Neural progenitor cell (in vitro differentiated cells): ENCODE measurements at regions not wholly inside any gene's neighbourhood (a gene's known extent, or its start where the extent isn't known, plus 50 kb on each side); places are given as distances from the start of the nearest gene placed in this dataset.

Experiments
- DNase-seq: peaks from one replicate; pipeline ENCODE4 v3.0.0-alpha.2; 2016; ENCODE audit warnings: low spot score
- H2AFZ ChIP-seq: fragments of 200-600 bp; sonication (generic); replicated peaks from 2 replicates; pipeline ENCODE4 v1.6.1; 2016; ENCODE audit warnings: antibody characterized with exemption
- H3F3A ChIP-seq: fragments of 200-600 bp; sonication (generic); 2 replicates; pipeline ENCODE4 v1.6.1; 2016; ENCODE audit warnings: antibody characterized with exemption, low read depth
- H3K27ac ChIP-seq: fragments of 200-600 bp; sonication (generic); 2 replicates; pipeline ENCODE4 v1.5.1; 2016; ENCODE audit warnings: mild to moderate bottlenecking
- H3K27me3 ChIP-seq: fragments of 200-600 bp; sonication (generic); 2 replicates; pipeline ENCODE4 v1.6.1; 2016; ENCODE audit warnings: mild to moderate bottlenecking, moderate library complexity
- H3K36me3 ChIP-seq: fragments of 200-600 bp; sonication (generic); 2 replicates; pipeline ENCODE4 v1.5.1; 2016
- H3K4me1 ChIP-seq: fragments of 200-600 bp; sonication (generic); 2 replicates; pipeline ENCODE4 v1.6.1; 2016; ENCODE audit warnings: mixed run types
- H3K4me2 ChIP-seq: fragments of 200-600 bp; sonication (generic); 2 replicates; pipeline ENCODE4 v1.6.1; 2016
- H3K4me3 ChIP-seq: fragments of 200-600 bp; sonication (generic); 2 replicates; pipeline ENCODE4 v1.5.1; 2016
- H3K79me2 ChIP-seq: fragments of 200-600 bp; sonication (generic); 2 replicates; pipeline ENCODE4 v1.6.1; 2016; ENCODE audit warnings: low read depth
- H3K9ac ChIP-seq: fragments of 200-600 bp; sonication (generic); 2 replicates; pipeline ENCODE4 v1.6.1; 2016
- H3K9me3 ChIP-seq: fragments of 200-600 bp; sonication (generic); 2 replicates; pipeline ENCODE4 v1.5.1; 2016; ENCODE audit warnings: low read depth
- H4K20me1 ChIP-seq: fragments of 200-600 bp; sonication (generic); 2 replicates; pipeline ENCODE4 v1.6.1; 2016; ENCODE audit warnings: low read depth
- H3K27ac Mint-ChIP-seq: 3 replicates; pipeline ENCODE4 v1.8.0; 2021; ENCODE audit warnings: mixed read lengths
- H3K27me3 Mint-ChIP-seq: 2 replicates; pipeline ENCODE4 v1.8.0; 2022; ENCODE audit warnings: low read depth, mild to moderate bottlenecking, inconsistent platforms, moderate library complexity, mixed read lengths; ENCODE audit not compliant: insufficient read depth
- H3K36me3 Mint-ChIP-seq: 3 replicates; pipeline ENCODE4 v1.8.0; 2021; ENCODE audit warnings: mixed read lengths
- H3K4me1 Mint-ChIP-seq: 3 replicates; pipeline ENCODE4 v1.8.0; 2021; ENCODE audit warnings: mixed read lengths
- H3K4me3 Mint-ChIP-seq: 3 replicates; pipeline ENCODE4 v1.8.0; 2021; ENCODE audit warnings: mild to moderate bottlenecking, moderate library complexity, mixed read lengths
- H3K9me3 Mint-ChIP-seq: 3 replicates; pipeline ENCODE4 v1.8.0; 2020; ENCODE audit warnings: mixed read lengths
- EZH2 ChIP-seq: fragments of 200-600 bp; sonication (generic); IDR thresholded peaks from 2 replicates; pipeline ENCODE4 v1.6.1; 2017; ENCODE audit warnings: antibody characterized with exemption, mild to moderate bottlenecking, moderate library complexity
- EZH2phosphoT487 ChIP-seq: fragments of 200-600 bp; sonication (generic); IDR thresholded peaks from 2 replicates; pipeline ENCODE4 v1.6.1; 2017; ENCODE audit warnings: antibody characterized with exemption
- TF ChIP-seq, protein P1 (sequence below): fragments of 200-600 bp; sonication (generic); IDR thresholded peaks from 2 replicates; pipeline ENCODE4 v1.5.1; 2017; ENCODE audit warnings: antibody characterized with exemption, mild to moderate bottlenecking

DNA sequence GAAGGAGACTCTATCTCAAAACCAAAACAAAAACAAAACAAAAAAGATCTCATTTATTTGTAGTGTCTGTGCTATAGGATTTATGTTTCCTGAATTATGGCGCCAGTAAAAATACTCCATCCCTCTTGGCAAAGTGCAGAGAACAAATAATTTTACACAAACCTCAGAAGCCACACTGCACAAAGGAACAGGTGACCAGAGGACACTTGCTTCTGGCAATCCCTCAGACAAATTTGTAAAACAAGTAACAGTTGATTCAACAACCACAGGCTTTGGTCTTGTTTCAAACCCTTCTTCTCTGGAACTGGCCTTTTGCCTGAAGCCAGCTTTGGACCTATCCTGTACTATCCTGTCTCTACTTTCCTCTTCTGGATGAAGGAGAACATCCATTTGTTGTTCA lies 502.1 kb downstream of the DMAC1 start:
- Mint-ChIP-seq H3K4me1 (no peaks in the 10 kb centered on the region), H3K9me3 (peaks cover 2% of the 10 kb centered on the region), H3K27ac (no peak overlapping the region), H3K36me3 (no peaks in the 10 kb centered on the region), H3K4me3 (no peak overlapping the region), H3K27me3 (no peaks in the 10 kb centered on the region)
- Histone ChIP-seq H3K4me1 (no peaks in the 10 kb centered on the region), H3F3A (no peaks in the 10 kb centered on the region), H3K36me3 (no peaks in the 10 kb centered on the region), H4K20me1 (no peaks in the 10 kb centered on the region), H3K4me2 (no peak overlapping the region), H3K9me3 (no peaks in the 10 kb centered on the region), H2AFZ (peak overlapping the region; percentile 29), H3K79me2 (no peaks in the 10 kb centered on the region), H3K27me3 (no peaks in the 10 kb centered on the region), H3K9ac (no peak overlapping the region), H3K4me3 (no peak overlapping the region), H3K27ac (no peak overlapping the region)
- no peak for TF ChIP-seq EZH2phosphoT487
- no peak for TF ChIP-seq EZH2
- TF ChIP-seq, protein P1, sequence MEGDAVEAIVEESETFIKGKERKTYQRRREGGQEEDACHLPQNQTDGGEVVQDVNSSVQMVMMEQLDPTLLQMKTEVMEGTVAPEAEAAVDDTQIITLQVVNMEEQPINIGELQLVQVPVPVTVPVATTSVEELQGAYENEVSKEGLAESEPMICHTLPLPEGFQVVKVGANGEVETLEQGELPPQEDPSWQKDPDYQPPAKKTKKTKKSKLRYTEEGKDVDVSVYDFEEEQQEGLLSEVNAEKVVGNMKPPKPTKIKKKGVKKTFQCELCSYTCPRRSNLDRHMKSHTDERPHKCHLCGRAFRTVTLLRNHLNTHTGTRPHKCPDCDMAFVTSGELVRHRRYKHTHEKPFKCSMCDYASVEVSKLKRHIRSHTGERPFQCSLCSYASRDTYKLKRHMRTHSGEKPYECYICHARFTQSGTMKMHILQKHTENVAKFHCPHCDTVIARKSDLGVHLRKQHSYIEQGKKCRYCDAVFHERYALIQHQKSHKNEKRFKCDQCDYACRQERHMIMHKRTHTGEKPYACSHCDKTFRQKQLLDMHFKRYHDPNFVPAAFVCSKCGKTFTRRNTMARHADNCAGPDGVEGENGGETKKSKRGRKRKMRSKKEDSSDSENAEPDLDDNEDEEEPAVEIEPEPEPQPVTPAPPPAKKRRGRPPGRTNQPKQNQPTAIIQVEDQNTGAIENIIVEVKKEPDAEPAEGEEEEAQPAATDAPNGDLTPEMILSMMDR: no peak
- no peak for DNase-seq

DNA sequence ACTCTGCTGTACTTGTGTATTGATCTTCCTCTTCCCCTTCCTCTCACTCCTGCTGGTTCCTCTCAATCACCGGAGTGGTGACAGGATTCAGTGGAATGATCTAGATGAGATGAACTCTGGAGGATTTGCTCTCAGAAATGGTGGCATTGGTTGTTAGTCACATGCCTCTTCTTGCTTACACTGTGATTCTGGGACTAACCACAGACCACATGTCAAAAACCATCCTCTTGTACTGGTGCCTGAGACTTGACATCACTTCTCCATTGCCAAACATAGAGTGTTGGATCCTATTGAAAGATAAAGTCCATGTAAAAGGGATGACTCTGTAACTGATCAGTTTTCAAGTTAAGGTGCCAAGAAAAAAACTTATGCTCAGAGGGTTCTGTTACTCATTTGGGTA lies 506.5 kb downstream of the DMAC1 start:
- TF ChIP-seq EZH2phosphoT487 (no peak), EZH2 (no peak)
- TF ChIP-seq, protein P1: no peak
- H3K4me2 ChIP-seq: no peak overlapping the region
- H3K4me3 ChIP-seq: no peak overlapping the region
- no peaks in the 10 kb centered on the region for H3K36me3 ChIP-seq
- H3K27ac ChIP-seq: no peak overlapping the region
- no peak overlapping the region for H3K9ac ChIP-seq
- Mint-ChIP-seq H3K4me3 (no peak overlapping the region), H3K9me3 (peaks cover 4% of the 10 kb centered on the region), H3K27ac (no peak overlapping the region), H3K27me3 (no peaks in the 10 kb centered on the region), H3K36me3 (no peaks in the 10 kb centered on the region), H3K4me1 (no peaks in the 10 kb centered on the region)
- no peaks in the 10 kb centered on the region for H3K27me3 ChIP-seq
- DNase-seq: no peak
- H3F3A ChIP-seq: no peaks in the 10 kb centered on the region
- peaks cover 4% of the 10 kb centered on the region for H3K4me1 ChIP-seq
- H2AFZ ChIP-seq: no peak overlapping the region
- no peaks in the 10 kb centered on the region for H3K9me3 ChIP-seq
- no peaks in the 10 kb centered on the region for H3K79me2 ChIP-seq
- no peaks in the 10 kb centered on the region for H4K20me1 ChIP-seq

DNA sequence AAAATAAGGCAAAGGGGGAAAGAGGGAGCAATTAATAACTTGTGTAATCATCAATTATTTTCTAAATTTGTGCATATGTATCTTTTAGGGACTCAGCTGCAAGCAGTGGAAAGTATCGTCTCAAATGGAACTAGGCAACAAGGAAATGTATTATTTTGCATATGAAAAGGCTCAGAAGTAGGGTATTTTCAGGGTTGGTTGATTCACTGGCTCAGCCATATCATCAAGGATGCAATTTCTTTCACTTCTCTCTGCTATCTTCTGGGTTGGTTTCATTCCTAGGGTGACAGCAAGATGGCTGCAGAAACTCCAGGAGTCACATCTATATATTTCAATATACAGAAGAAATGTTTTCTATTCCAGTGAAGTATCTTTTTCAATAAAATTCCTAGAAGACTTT lies 509.8 kb downstream of the DMAC1 start:
- no peak overlapping the region for H3K4me2 ChIP-seq
- H3K27ac Mint-ChIP-seq: no peak overlapping the region
- H3K27me3 Mint-ChIP-seq: no peaks in the 10 kb centered on the region
- H3K9me3 Mint-ChIP-seq: peaks cover 2% of the 10 kb centered on the region
- H3K4me1 ChIP-seq: peaks cover 22% of the 10 kb centered on the region
- H3K27ac ChIP-seq: no peak overlapping the region
- no peaks in the 10 kb centered on the region for H3K9me3 ChIP-seq
- no peaks in the 10 kb centered on the region for H3K36me3 Mint-ChIP-seq
- no peaks in the 10 kb centered on the region for H3K4me1 Mint-ChIP-seq
- no peaks in the 10 kb centered on the region for H3K27me3 ChIP-seq
- H3F3A ChIP-seq: no peaks in the 10 kb centered on the region
- no peaks in the 10 kb centered on the region for H4K20me1 ChIP-seq
- TF ChIP-seq, protein P1: no peak
- TF ChIP-seq EZH2 (no peak), EZH2phosphoT487 (no peak)
- DNase-seq: no peak
- H3K4me3 ChIP-seq: no peak overlapping the region
- H3K79me2 ChIP-seq: no peaks in the 10 kb centered on the region
- H3K36me3 ChIP-seq: no peaks in the 10 kb centered on the region
- no peak overlapping the region for H3K4me3 Mint-ChIP-seq
- no peak overlapping the region for H3K9ac ChIP-seq
- no peak overlapping the region for H2AFZ ChIP-seq

DNA sequence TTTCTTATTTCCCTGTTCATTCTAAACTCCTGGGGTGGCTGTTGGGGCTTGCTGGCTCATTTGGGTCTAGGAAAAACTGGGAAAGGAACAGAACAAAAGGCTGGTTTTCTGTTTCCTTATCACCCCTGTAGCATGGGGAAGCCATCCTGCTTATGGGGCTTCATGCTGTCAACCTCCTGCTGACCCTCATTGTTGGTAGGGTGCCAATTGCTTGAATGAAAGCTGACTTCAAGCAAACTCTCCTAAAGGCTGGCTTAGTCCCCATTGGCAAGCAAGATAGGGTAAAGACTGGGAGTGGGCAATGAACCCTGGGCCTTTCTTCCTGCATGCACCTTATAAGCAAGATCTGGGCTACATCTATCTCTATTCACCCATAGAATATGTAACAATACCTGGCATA lies 511.6 kb downstream of the DMAC1 start:
- peaks cover 27% of the 10 kb centered on the region for H3K4me1 ChIP-seq
- H3K79me2 ChIP-seq: no peaks in the 10 kb centered on the region
- no peaks in the 10 kb centered on the region for H3F3A ChIP-seq
- no peaks in the 10 kb centered on the region for H4K20me1 ChIP-seq
- H3K36me3 Mint-ChIP-seq: no peaks in the 10 kb centered on the region
- H3K4me2 ChIP-seq: no peak overlapping the region
- no peaks in the 10 kb centered on the region for H3K36me3 ChIP-seq
- no peak overlapping the region for H3K27ac ChIP-seq
- no peaks in the 10 kb centered on the region for H3K27me3 ChIP-seq
- H3K27ac Mint-ChIP-seq: no peak overlapping the region
- no peak overlapping the region for H2AFZ ChIP-seq
- no peak overlapping the region for H3K4me3 ChIP-seq
- no peak overlapping the region for H3K4me3 Mint-ChIP-seq
- TF ChIP-seq EZH2 (no peak), EZH2phosphoT487 (no peak)
- TF ChIP-seq, protein P1: no peak
- H3K4me1 Mint-ChIP-seq: no peaks in the 10 kb centered on the region
- no peak for DNase-seq
- peaks cover 2% of the 10 kb centered on the region for H3K9me3 Mint-ChIP-seq
- H3K9ac ChIP-seq: no peak overlapping the region
- no peaks in the 10 kb centered on the region for H3K27me3 Mint-ChIP-seq
- no peaks in the 10 kb centered on the region for H3K9me3 ChIP-seq
